CD14-positive monocyte (primary cell): ENCODE measurements at regions not wholly inside any gene's neighbourhood (a gene's known extent, or its start where the extent isn't known, plus 50 kb on each side); places are given as distances from the start of the nearest gene placed in this dataset.

Experiments
- DNase-seq, 3 donors: peaks; one replicate each; pipeline ENCODE4 v3.0.0-alpha.2; 2011 to 2022
- H2AFZ ChIP-seq: 2 replicates; pipeline ENCODE4 v1.6.0; 2012; ENCODE audit warnings: mild to moderate bottlenecking, low read depth, low read length, inconsistent platforms; ENCODE audit not compliant: insufficient read depth, poor library complexity, severe bottlenecking
- H3K27ac ChIP-seq, 2 donors: 1 replicate in 1 of 2; 2 replicates in 1 of 2; pipeline ENCODE4 v1.5.1; 2012 to 2013; ENCODE audit warnings: low read length in 2 of 2, control low read depth in 1 of 2, inconsistent platforms in 1 of 2, low read depth in 1 of 2, mild to moderate bottlenecking in 1 of 2
- H3K27me3 ChIP-seq, 2 donors: one replicate each; pipeline versions ENCODE4 v1.6.0 to v1.6.1; 2011 to 2013; ENCODE audit warnings: low read length in 2 of 2; ENCODE audit not compliant: control insufficient read depth in 2 of 2, insufficient read depth in 2 of 2
- H3K36me3 ChIP-seq, 2 donors: replicated peaks in 1 of 2; 1 replicate in 1 of 2; 2 replicates in 1 of 2; pipeline versions ENCODE4 v1.5.1 to v1.6.1; 2012 to 2013; ENCODE audit warnings: low read length in 2 of 2, control low read depth in 1 of 2, inconsistent platforms in 1 of 2, mild to moderate bottlenecking in 1 of 2; ENCODE audit not compliant: insufficient read depth in 2 of 2, control insufficient read depth in 1 of 2
- H3K4me1 ChIP-seq, 2 donors: 1 replicate in 1 of 2; 2 replicates in 1 of 2; pipeline versions ENCODE4 v1.5.1 to v1.6.1; 2012 to 2013; ENCODE audit warnings: low read length in 2 of 2, control low read depth in 1 of 2, inconsistent platforms in 1 of 2, mild to moderate bottlenecking in 1 of 2, moderate library complexity in 1 of 2; ENCODE audit not compliant: insufficient read depth in 2 of 2, control insufficient read depth in 1 of 2
- H3K4me2 ChIP-seq: replicated peaks from 2 replicates; pipeline ENCODE3; 2012; ENCODE audit warnings: low read length, moderate library complexity, mild to moderate bottlenecking; ENCODE audit not compliant: poor library complexity, severe bottlenecking; ENCODE audit errors: extremely low read depth
- H3K4me3 ChIP-seq, 3 experiments: fragments of 200-600 bp in 1 of 3; sonication (generic) in 1 of 3; replicated peaks in 1 of 3; 1 replicate in 2 of 3; 2 replicates in 1 of 3; pipeline ENCODE4 v1.5.1; 2011 to 2013; ENCODE audit warnings: low read length in 3 of 3, mild to moderate bottlenecking in 3 of 3, control low read depth in 2 of 3, low read depth in 2 of 3, inconsistent platforms in 1 of 3, moderate library complexity in 1 of 3
- H3K79me2 ChIP-seq: 2 replicates; pipeline ENCODE4 v1.6.0; 2012; ENCODE audit warnings: mild to moderate bottlenecking, control low read depth, inconsistent platforms, low read length, moderate library complexity; ENCODE audit not compliant: insufficient read depth
- H3K9ac ChIP-seq: 2 replicates; pipeline ENCODE4 v1.6.0; 2017; ENCODE audit warnings: low read length, mild to moderate bottlenecking; ENCODE audit not compliant: insufficient read depth, poor library complexity, severe bottlenecking
- H3K9me3 ChIP-seq, 2 donors: replicated peaks in 1 of 2; 1 replicate in 1 of 2; 2 replicates in 1 of 2; pipeline versions ENCODE4 v1.5.1 to v1.6.1; 2012 to 2013; ENCODE audit warnings: low read length in 2 of 2, control low read depth in 1 of 2; ENCODE audit not compliant: control insufficient read depth in 1 of 2, insufficient read depth in 1 of 2
- H4K20me1 ChIP-seq: 2 replicates; pipeline ENCODE4 v1.6.0; 2012; ENCODE audit warnings: mild to moderate bottlenecking, low read length, control low read depth, moderate library complexity; ENCODE audit not compliant: insufficient read depth
- H3K27ac Mint-ChIP-seq, 7 donors: one replicate each; pipeline ENCODE4 v1.8.0; 2020; ENCODE audit warnings: mild to moderate bottlenecking in 7 of 7, mixed read lengths in 7 of 7, moderate library complexity in 6 of 7, inconsistent platforms in 2 of 7
- H3K27me3 Mint-ChIP-seq, 3 donors: one replicate each; pipeline ENCODE4 v1.8.0; 2021 to 2022; ENCODE audit warnings: low read depth in 3 of 3, mild to moderate bottlenecking in 3 of 3, mixed read lengths in 3 of 3, moderate library complexity in 3 of 3, inconsistent platforms in 1 of 3
- H3K36me3 Mint-ChIP-seq, 2 donors: one replicate each; pipeline ENCODE4 v1.8.0; 2020; ENCODE audit warnings: mixed read lengths in 2 of 2, inconsistent platforms in 1 of 2, mild to moderate bottlenecking in 1 of 2
- H3K4me1 Mint-ChIP-seq: one replicate; pipeline ENCODE4 v1.8.0; 2020; ENCODE audit warnings: mild to moderate bottlenecking, mixed read lengths
- H3K4me3 Mint-ChIP-seq, 2 donors: one replicate each; pipeline ENCODE4 v1.8.0; 2020; ENCODE audit warnings: mild to moderate bottlenecking in 2 of 2, mixed read lengths in 2 of 2, moderate library complexity in 1 of 2
- H3K9me3 Mint-ChIP-seq, 7 donors: one replicate each; pipeline ENCODE4 v1.8.0; 2020 to 2022; ENCODE audit warnings: mixed read lengths in 7 of 7, mild to moderate bottlenecking in 6 of 7, moderate library complexity in 6 of 7, inconsistent platforms in 2 of 7
- CTCF ChIP-seq: fragments of 200-600 bp; IDR thresholded peaks from one replicate; pipeline ENCODE4 v1.8.0; 2022; ENCODE audit warnings: antibody characterized with exemption, mild to moderate bottlenecking
- WGBS: methylation state at CpG from one replicate; pipeline ENCODE4 v1.1.5; 2013; ENCODE audit warnings: missing lambda C conversion rate; ENCODE audit not compliant: insufficient coverage; 5-methylcytosine and 5-hydroxymethylcytosine counted together
- intact Hi-C, 2 donors: fragments of 100-400 bp; cut with micrococcal nuclease; formaldehyde crosslinking; loops; one replicate each; pipeline versions ENCODE4 v1.15.0 to v1.15.1; 2023

GRCh38 chr7:46558482-46559193 is 637.6 kb upstream of the IGFBP3 start:
- no peak overlapping the region for H3K9ac ChIP-seq
- no CpG with 5 or more reads among the region's 3 CpGs for WGBS

GRCh38 chr7:46557781-46558180 is 636.7 kb upstream of the IGFBP3 start:
- Histone ChIP-seq H4K20me1 (no peaks in the 10 kb centered on the region), H3K9ac (no peak overlapping the region), H3K27me3 (no peaks in the 10 kb centered on the region), H3K27ac (no peak overlapping the region), H3K36me3 (no peaks in the 10 kb centered on the region), H2AFZ (no peak overlapping the region), H3K9me3 (peaks cover 2 to 7% of the 10 kb centered on the region in 2 donors), H3K4me1 (no peaks in the 10 kb centered on the region), H3K4me2 (no peak overlapping the region), H3K4me3 (no peak overlapping the region), H3K79me2 (no peaks in the 10 kb centered on the region)
- Mint-ChIP-seq H3K9me3 (peaks cover 5 to 11% (median 6%) of the 10 kb centered on the region in 7 donors), H3K4me1 (no peaks in the 10 kb centered on the region), H3K4me3 (no peak overlapping the region), H3K27ac (no peak overlapping the region), H3K27me3 (peaks cover 0 to 1% (median 0%) of the 10 kb centered on the region in 3 donors), H3K36me3 (no peaks in the 10 kb centered on the region)
- DNase-seq = no peak
- TF ChIP-seq CTCF = no peak
- no CpG with 5 or more reads among the region's 3 CpGs for WGBS
- intact Hi-C loops = no loop called here

More at GRCh38 chr7:46558482-46559193, 637.6 kb upstream of the IGFBP3 start:
- no peaks in the 10 kb centered on the region for H3K79me2 ChIP-seq
- H3K36me3 Mint-ChIP-seq = no peaks in the 10 kb centered on the region
- no peak overlapping the region for H3K27ac Mint-ChIP-seq
- DNase-seq = no peak
- no peak overlapping the region for H3K4me3 ChIP-seq
- no peak overlapping the region for H3K27ac ChIP-seq
- H3K4me3 Mint-ChIP-seq = no peak overlapping the region
- no peaks in the 10 kb centered on the region for H3K27me3 ChIP-seq
- H3K9me3 ChIP-seq = peaks cover 2 to 7% of the 10 kb centered on the region in 2 donors
- H3K4me2 ChIP-seq = no peak overlapping the region
- H4K20me1 ChIP-seq = no peaks in the 10 kb centered on the region
- intact Hi-C loops = no loop called here
- no peaks in the 10 kb centered on the region for H3K4me1 ChIP-seq
- H3K36me3 ChIP-seq = no peaks in the 10 kb centered on the region
- H3K4me1 Mint-ChIP-seq = no peaks in the 10 kb centered on the region
- H2AFZ ChIP-seq = no peak overlapping the region
- H3K27me3 Mint-ChIP-seq = peaks cover 0 to 1% (median 0%) of the 10 kb centered on the region in 3 donors
- TF ChIP-seq CTCF = no peak
- peaks cover 4 to 11% (median 6%) of the 10 kb centered on the region in 7 donors for H3K9me3 Mint-ChIP-seq
